Peyer's patch (tissue), 4 donors: ENCODE measurements at regions not wholly inside any gene's neighbourhood (a gene's known extent, or its start where the extent isn't known, plus 50 kb on each side); places are given as distances from the start of the nearest gene placed in this dataset.

Source experiments
- POLR2A ChIP-seq, 2 donors: fragments of 450-650 bp; IDR thresholded peaks; one replicate each; pipeline ENCODE4 v1.5.1; 2017; ENCODE audit warnings: antibody characterized with exemption in 2 of 2, mild to moderate bottlenecking in 2 of 2, moderate library complexity in 2 of 2
- TF ChIP-seq, protein P1 (sequence below), 6 experiments: fragments of 450-650 bp in 4 of 6; fragments of 200-600 bp in 2 of 6; sonication (generic) in 1 of 6; IDR thresholded peaks; one replicate each; pipeline ENCODE4 v1.5.1; 2017 to 2019; ENCODE audit warnings: antibody characterized with exemption in 6 of 6, mild to moderate bottlenecking in 3 of 6, moderate library complexity in 1 of 6

DNA sequence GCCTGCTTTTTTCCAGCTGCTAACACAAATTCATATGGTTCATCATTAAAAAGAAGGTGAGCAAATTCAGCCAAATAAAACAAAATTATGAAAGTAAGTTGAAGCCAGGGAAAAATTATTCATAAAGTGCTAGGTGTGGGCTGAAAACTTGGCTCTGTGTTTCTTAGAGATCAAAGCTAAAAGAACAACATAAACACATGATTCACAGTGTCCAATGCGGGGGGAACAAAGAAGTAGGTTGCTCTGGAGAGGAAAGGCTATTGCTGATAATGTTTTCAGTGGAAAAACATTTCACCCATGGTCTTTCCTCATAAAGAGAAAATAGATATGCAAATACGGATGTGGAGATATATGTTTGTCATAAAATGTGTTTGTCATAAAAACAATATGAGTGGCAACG is 1691.5 kb upstream of the SLC10A2 start:
- TF ChIP-seq, protein P1, sequence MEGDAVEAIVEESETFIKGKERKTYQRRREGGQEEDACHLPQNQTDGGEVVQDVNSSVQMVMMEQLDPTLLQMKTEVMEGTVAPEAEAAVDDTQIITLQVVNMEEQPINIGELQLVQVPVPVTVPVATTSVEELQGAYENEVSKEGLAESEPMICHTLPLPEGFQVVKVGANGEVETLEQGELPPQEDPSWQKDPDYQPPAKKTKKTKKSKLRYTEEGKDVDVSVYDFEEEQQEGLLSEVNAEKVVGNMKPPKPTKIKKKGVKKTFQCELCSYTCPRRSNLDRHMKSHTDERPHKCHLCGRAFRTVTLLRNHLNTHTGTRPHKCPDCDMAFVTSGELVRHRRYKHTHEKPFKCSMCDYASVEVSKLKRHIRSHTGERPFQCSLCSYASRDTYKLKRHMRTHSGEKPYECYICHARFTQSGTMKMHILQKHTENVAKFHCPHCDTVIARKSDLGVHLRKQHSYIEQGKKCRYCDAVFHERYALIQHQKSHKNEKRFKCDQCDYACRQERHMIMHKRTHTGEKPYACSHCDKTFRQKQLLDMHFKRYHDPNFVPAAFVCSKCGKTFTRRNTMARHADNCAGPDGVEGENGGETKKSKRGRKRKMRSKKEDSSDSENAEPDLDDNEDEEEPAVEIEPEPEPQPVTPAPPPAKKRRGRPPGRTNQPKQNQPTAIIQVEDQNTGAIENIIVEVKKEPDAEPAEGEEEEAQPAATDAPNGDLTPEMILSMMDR (IDR thresholded peaks at IDR 0.05) = no peak
- no peak for TF ChIP-seq POLR2A (IDR thresholded peaks at IDR 0.05)
